GM12891 (cell line): ENCODE measurements at regions not wholly inside any gene's neighbourhood (a gene's known extent, or its start where the extent isn't known, plus 50 kb on each side); places are given as distances from the start of the nearest gene placed in this dataset.

ENCODE experiments used
- DNase-seq: peaks from one replicate; pipeline ENCODE4 v3.0.0; 2011; ENCODE audit warnings: low spot score; ENCODE audit not compliant: insufficient read length
- FAIRE-seq: peaks from 2 replicates; lab custom pipeline; 2011; peaks lifted over from hg19 to GRCh38; lab: Jason Lieb, UNC
- PAX5 ChIP-seq: IDR thresholded peaks from 2 replicates; pipeline ENCODE4 v1.6.1; 2011; ENCODE audit warnings: low read length, moderate library complexity, mild to moderate bottlenecking; ENCODE audit not compliant: insufficient read depth, severe bottlenecking
- POLR2A ChIP-seq: IDR thresholded peaks from 2 replicates; pipeline ENCODE4 v1.6.1; 2011; ENCODE audit warnings: low read depth, low read length, control low read depth
- POLR2AphosphoS5 ChIP-seq: IDR thresholded peaks from 2 replicates; pipeline ENCODE4 v1.6.1; 2011; ENCODE audit warnings: low read depth, low read length, control low read depth
- POU2F2 ChIP-seq: IDR thresholded peaks from 2 replicates; pipeline ENCODE4 v1.6.1; 2011; ENCODE audit warnings: low read depth, mild to moderate bottlenecking, control low read depth, low read length, moderate library complexity
- SPI1 ChIP-seq: IDR thresholded peaks from 2 replicates; pipeline ENCODE4 v1.6.1; 2011; ENCODE audit warnings: low read depth, low read length, control low read depth
- TAF1 ChIP-seq: IDR thresholded peaks from 2 replicates; pipeline ENCODE4 v1.6.1; 2011; ENCODE audit warnings: low read depth, low read length, control low read depth

DNA sequence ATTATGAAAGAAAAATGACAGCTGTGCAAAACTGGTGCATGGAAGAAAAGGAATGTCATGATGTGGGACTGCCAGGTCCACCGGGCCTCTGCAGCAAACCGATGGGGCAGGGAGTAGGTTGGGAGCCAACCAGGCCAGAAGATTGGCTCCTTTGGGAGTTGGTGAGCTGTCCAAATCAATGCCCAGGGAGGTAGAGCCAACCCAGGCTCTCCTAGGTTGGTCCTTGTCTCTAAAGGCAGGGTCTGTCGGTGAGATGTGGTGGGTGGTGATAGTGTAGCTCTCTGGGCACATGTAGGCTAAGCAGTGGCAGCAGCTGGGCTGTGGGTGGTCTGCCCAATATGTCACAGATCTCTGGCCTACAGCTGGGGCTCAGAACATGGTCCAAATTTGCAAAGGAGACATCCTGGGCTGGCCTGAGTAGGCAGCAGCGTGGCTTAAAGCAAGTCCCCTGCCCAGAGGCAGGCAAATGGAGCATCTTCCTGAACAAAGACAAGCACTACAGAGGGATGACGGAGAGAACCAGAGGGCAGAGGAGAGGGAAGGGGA lies 61.2 kb upstream of the PRDX6 start:
- FAIRE-seq (peak; percentile 41), DNase-seq (no peak)
- TF ChIP-seq SPI1 (no peak), TAF1 (no peak), PAX5 (no peak), POLR2AphosphoS5 (no peak), POU2F2 (no peak), POLR2A (no peak)

DNA sequence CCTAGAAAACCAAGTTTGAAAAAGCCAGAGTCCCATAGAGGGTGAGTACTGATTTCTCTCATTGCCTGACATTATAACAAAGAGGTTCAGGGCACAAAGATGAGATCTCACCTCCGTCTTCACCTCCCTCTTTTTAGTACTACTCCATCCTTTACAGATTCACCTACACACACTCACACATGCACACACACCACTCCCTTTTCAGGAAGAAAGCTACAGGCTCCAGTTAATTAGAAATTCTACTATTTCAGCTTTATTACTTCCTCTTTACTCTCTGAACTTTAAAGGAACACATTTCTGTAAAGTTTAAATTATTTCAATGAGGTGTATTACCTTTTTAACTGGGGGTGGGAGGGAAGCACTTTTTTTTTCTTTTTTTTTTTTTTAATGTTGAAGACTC lies 59.6 kb upstream of the PRDX6 start:
- FAIRE-seq, result no peak
- no peak for DNase-seq
- TF ChIP-seq TAF1, result no peak
- TF ChIP-seq POLR2AphosphoS5, result no peak
- no peak for TF ChIP-seq SPI1
- TF ChIP-seq PAX5, result no peak
- TF ChIP-seq POU2F2, result no peak
- TF ChIP-seq POLR2A, result no peak

DNA sequence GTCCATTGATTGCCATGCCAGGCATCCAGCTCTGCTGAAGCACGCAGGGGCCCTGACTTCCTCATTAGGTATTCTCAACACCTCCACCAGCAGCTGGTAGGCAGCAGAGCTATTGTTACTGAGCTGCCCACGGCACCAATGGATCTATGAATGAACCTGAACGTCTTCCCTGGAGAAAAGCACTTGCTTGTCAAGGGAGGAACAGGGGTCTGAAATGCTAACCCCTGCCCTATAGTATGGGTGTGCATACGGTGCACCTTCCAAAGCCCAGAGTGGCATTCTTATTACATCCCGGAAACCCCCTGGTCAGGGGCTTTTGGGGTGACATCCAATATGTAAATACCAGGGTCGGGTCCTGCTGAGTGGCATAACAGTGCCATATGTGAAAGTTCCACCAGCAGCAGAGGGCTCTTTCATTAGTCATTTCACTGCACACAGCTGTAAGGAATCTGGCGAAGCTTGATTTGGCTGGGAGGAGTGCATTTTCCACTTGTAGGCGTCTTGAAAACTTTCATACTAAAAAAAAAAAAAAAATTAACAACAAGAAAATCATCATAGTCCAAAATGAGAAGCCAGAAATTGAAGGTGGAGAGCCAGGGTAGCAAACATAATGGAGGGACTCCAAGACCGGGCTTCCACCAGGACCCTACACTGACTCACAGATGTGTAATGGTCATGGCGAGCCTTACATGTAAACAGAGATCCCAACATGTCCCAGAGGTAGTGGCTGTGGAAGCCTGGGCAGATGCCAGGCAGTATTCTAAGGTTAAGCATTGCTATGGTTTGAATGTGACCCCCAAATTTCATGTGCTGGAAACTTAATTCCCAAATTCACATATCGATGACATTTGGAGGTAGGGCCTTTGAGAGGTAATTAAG lies 58.8 kb upstream of the PRDX6 start:
- DNase-seq (no peak), FAIRE-seq (no peak)
- peak; percentile 75 for TF ChIP-seq SPI1
- no peak for TF ChIP-seq POLR2A
- no peak for TF ChIP-seq PAX5
- TF ChIP-seq POU2F2, result peak; percentile 94
- 0 out of 2 replicates have a peak, but pooled peaks have one; percentile 13 for TF ChIP-seq POLR2AphosphoS5

DNA sequence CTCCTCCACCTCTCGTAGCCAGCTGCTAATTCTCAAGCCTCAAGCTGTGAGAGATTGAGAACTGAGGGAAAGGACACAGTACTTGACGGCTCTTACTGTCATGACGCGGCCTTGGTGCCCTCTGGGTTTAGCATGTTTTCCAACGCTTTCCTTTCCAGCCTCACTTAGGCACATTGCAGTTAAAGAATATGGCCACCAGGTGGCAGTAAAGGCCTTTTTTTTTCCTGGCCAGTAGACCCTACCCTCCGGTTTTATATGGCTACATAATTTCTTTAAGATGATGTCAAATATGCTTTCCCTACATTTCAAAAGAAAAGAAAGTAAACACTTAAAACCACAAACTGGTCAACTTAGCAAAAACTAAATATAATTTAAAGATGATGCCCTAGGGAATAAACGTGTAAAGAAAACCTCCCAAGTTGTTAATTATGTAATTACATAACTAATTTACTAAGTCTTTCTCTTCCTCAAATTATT lies 56.8 kb upstream of the PRDX6 start:
- TF ChIP-seq POU2F2, result no peak
- TF ChIP-seq TAF1, result no peak
- no peak for TF ChIP-seq PAX5
- no peak for TF ChIP-seq SPI1
- no peak for TF ChIP-seq POLR2A
- TF ChIP-seq POLR2AphosphoS5, result no peak
- FAIRE-seq, result no peak
- no peak for DNase-seq

DNA sequence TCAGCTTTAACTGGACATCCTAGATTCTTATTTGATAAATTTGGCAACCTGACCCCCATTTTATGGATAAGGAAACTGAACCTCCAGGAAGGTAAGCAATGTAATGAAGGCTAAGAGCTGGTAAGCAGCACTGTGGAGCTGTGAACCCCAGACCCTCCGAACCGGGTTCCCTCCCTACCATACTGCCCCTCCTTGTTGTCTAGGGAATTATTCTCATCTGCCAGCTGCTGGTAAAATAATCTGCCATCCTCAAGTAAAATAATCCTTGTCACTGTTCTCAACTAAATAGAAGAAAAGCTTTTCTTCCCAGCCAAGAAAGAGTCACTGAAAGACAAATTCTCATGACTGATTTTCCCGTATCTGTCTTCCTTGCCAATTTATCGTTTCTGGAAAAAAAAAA lies 55.8 kb upstream of the PRDX6 start:
- FAIRE-seq, result no peak

DNA sequence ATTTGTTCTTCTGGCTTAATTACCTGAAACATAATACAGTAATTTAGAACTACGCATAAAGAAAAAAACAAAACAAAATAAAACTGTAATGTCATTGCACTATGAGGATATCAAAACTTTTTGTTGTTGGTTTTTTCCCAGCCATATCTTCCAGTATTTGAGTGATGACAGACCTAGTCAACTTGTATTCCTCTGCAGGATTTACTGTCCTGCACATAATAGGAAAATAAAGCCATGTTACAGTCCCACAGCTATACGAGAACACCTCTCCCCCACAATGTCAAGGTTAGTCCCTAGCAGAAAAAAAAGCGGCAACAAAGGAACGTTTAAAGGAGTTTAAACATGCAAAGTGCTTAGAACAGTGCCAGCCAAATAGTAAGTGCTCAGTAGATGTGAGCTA lies 55.3 kb upstream of the PRDX6 start:
- no peak for DNase-seq
- no peak for FAIRE-seq
- no peak for TF ChIP-seq POLR2AphosphoS5

More for the DNA sequence above, 55.8 kb upstream of the PRDX6 start:
- DNase-seq, result no peak
- TF ChIP-seq POLR2A, result no peak

DNA sequence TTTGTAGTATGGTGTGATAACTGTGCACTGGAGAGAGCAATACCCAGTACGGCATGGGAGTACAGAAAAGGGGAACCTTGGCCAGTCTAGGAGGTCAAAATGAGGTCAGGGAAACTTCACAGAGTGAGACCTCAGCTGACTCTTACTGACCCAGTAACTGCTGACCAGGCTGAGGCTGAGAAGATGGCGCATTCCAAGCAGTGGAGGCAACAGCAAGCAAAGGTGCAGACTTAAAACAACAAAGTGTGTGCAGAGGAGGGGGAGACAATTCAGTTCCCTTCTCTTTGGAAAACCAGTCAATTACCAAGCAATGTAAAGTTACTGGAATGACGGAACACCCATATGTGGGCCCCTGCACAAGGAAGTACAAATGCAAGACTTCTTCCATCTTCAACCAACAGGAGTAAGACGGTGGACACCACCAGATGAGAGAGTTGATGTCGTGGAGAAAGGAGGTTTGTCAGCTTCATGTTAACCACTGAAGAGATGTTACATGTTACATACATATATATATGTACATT lies 54.6 kb upstream of the PRDX6 start:
- TF ChIP-seq SPI1, result 0 out of 2 replicates have a peak, but pooled peaks have one; percentile 1
- no peak for TF ChIP-seq POLR2AphosphoS5
- FAIRE-seq, result no peak
- no peak for DNase-seq

DNA sequence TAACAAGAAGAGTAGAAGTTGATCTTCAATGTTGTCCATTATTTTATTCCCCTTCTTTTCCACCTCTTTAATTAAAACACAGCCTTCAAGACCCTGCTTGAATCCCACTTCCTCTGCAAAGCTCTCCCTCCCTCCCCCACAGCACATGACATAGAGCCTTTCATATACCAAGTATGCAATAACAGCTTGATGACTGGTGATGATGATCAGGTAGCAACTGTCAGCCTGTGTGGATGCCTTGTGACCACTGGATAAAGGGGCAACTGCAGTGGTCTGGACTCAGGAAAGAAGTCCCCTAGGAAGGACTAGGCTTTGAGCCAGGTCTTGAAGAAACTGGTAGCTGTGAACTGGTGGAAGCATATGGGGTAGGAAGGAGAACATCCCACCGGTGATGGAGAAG lies 53.8 kb upstream of the PRDX6 start:
- FAIRE-seq (no peak), DNase-seq (no peak)
- 0 out of 2 replicates have a peak, but pooled peaks have one; percentile 22 for TF ChIP-seq SPI1
- TF ChIP-seq POLR2A, result no peak

DNA sequence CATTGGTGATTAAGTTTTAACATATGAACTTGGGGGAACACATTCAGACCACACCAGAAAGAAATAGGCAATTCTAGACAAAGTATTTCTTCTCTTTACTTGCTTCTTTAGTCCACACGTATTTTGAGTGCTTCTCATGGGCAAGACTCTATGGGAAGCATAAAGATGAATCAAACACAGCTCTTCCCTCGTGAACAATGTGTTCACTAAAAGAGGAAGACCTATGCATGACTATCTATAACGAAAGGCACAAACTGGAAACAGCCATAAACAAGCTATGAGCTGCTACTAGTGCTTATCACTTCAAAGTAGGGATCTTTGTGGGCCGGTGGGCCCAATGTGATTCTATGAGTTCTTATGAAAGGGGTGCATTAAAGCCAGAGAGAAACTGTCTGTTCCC lies 53.0 kb upstream of the PRDX6 start:
- TF ChIP-seq TAF1 (no peak), PAX5 (no peak), POLR2A (no peak)
- FAIRE-seq (no peak), DNase-seq (no peak)

DNA sequence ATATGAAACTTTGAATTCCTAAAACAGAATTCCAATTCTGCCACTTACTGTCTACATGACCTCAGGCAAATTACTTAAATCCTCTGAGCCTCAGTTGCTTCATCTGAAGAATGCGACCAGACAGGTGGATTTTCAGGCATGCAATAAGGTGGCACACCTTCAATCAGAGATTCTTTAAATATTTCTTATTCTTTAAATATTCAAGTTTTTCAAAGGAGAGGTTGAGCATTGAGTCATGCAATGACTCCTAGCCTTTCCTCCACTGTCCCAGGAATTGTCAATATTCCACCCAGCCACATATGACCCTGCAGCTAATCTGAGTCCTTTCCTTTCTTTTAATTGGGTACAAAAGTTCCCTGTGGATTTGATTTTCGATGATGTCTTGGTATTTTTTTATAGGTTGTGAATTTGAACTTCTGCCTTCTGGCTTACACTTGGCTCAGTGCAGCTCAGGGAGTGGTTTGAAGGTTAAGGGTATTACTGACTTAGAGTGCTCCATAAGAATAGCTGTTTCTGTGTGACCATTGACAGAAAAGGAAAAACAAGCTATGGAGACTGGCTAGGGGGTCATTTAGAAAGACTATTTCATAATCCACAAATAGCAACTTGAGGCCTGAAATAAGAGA lies 52.2 kb upstream of the PRDX6 start:
- no peak for TF ChIP-seq POLR2A
- no peak for TF ChIP-seq POLR2AphosphoS5
- TF ChIP-seq PAX5, result no peak
- no peak for TF ChIP-seq TAF1
- TF ChIP-seq SPI1, result no peak
- no peak for TF ChIP-seq POU2F2
- DNase-seq, result no peak
- no peak for FAIRE-seq
